Psoas muscle (tissue), 7 donors: ENCODE measurements at regions not wholly inside any gene's neighbourhood (a gene's known extent, or its start where the extent isn't known, plus 50 kb on each side); places are given as distances from the start of the nearest gene placed in this dataset.

ENCODE experiments used
- ATAC-seq, 4 donors: fragments of 200-7000 bp; cut with Tn5 transposase; one replicate each; pipeline ENCODE4 v1.9.1; 2020; ENCODE audit warnings: moderate library complexity in 3 of 4, mild to moderate bottlenecking in 2 of 4
- DNase-seq, 2 donors: peaks; one replicate each; pipeline ENCODE4 v3.0.0-alpha.2; 2020
- H3K27ac ChIP-seq: fragments of 200-600 bp; one replicate; pipeline ENCODE4 v1.8.0; 2022
- H3K27me3 ChIP-seq, 3 donors: fragments of 200-600 bp in 1 of 3; one replicate each; pipeline versions ENCODE4 v1.6.1 to v1.8.0; 2013 to 2022; ENCODE audit warnings: low read length in 2 of 3, mild to moderate bottlenecking in 2 of 3, moderate library complexity in 1 of 3; ENCODE audit not compliant: insufficient read depth in 3 of 3
- H3K36me3 ChIP-seq, 2 donors: fragments of 200-600 bp in 1 of 2; one replicate each; pipeline versions ENCODE4 v1.6.1 to v1.8.0; 2013 to 2022; ENCODE audit warnings: low read depth in 1 of 2, mild to moderate bottlenecking in 1 of 2, moderate library complexity in 1 of 2; ENCODE audit not compliant: insufficient read depth in 1 of 2
- H3K4me1 ChIP-seq: fragments of 200-600 bp; one replicate; pipeline ENCODE4 v1.8.0; 2022
- H3K4me3 ChIP-seq: fragments of 200-600 bp; one replicate; pipeline ENCODE4 v1.8.0; 2022; ENCODE audit warnings: mild to moderate bottlenecking
- H3K9me3 ChIP-seq: fragments of 200-600 bp; one replicate; pipeline ENCODE4 v1.8.0; 2022
- WGBS, 3 donors: extraction: QIAGEN DNeasy Blood & Tissue Kit; methylation state at CpG; one replicate each; pipeline versions ENCODE4 v1.1.6 to v1.1.7; 2013; 5-methylcytosine and 5-hydroxymethylcytosine counted together
- intact Hi-C, 2 donors: fragments of 100-400 bp; cut with DNase I; formaldehyde crosslinking; loops; one replicate each; pipeline versions ENCODE4 v1.11.0 to v1.14.2; 2022
- TF ChIP-seq, protein P1 (sequence below): fragments of 200-600 bp; IDR thresholded peaks from one replicate; pipeline ENCODE4 v1.8.0; 2022; ENCODE audit warnings: antibody characterized with exemption
- donor health status: healthy with polysubstance abuse.
- donor health status: DM: no; HTN: no; CAD: no; lungs with moderate emphysema.
- donor health status: Bipolar disorder and iron deficiency.
- donor health status: healthy.
- donor health status: DM: yes; HTN: yes; CAD: no.
- donor health status: DM: no; HTN: no; CAD: no.
- donor health status: DM: yes; HTN: yes; CAD: no.

DNA sequence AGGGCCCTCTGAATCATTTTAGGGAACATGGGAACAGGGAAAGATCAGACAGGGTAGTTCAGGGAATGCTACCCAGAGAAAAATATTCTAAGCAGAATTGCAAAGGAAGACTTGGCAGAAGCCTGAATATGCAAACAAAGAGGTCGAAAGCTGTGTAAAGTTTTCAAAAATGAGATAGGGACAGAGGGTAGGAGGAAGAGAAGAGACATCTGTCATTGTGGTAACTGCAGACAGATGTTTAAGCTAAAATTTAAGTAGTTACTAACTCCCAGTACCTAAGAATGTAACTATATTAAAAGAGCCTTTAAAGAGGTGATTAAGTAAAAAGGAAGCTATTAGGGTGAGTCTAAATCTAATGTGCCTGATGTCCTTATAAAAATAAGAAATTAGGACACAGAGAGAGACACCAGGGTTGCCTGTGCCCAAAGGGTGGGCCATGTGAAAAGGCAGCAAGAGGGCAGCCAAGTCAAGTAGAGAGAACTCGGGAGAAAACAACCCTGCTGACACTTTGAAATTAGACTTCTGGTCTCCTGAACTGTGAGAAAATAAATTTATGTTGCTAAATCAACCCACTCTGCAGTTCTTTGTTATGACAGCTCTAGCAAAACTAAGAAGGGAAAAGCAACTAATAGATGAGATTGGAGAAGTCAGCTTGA is 1647.4 kb upstream of the C9orf72 start:
- WGBS, 3 donors: 25 to 41% (median 30%) methylated on average over 2 of the region's 2 CpGs
- H3K4me1 ChIP-seq: no peaks in the 10 kb centered on the region
- no peaks in the 10 kb centered on the region for H3K36me3 ChIP-seq
- intact Hi-C loops: no loop called here
- TF ChIP-seq, protein P1, sequence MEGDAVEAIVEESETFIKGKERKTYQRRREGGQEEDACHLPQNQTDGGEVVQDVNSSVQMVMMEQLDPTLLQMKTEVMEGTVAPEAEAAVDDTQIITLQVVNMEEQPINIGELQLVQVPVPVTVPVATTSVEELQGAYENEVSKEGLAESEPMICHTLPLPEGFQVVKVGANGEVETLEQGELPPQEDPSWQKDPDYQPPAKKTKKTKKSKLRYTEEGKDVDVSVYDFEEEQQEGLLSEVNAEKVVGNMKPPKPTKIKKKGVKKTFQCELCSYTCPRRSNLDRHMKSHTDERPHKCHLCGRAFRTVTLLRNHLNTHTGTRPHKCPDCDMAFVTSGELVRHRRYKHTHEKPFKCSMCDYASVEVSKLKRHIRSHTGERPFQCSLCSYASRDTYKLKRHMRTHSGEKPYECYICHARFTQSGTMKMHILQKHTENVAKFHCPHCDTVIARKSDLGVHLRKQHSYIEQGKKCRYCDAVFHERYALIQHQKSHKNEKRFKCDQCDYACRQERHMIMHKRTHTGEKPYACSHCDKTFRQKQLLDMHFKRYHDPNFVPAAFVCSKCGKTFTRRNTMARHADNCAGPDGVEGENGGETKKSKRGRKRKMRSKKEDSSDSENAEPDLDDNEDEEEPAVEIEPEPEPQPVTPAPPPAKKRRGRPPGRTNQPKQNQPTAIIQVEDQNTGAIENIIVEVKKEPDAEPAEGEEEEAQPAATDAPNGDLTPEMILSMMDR: no peak
- no peak overlapping the region for H3K27ac ChIP-seq
- H3K4me3 ChIP-seq: no peak overlapping the region
- ATAC-seq (no peak), DNase-seq (no peak)
- no peaks in the 10 kb centered on the region for H3K9me3 ChIP-seq
- H3K27me3 ChIP-seq: peaks cover 0 to 5% (median 0%) of the 10 kb centered on the region in 3 donors

DNA sequence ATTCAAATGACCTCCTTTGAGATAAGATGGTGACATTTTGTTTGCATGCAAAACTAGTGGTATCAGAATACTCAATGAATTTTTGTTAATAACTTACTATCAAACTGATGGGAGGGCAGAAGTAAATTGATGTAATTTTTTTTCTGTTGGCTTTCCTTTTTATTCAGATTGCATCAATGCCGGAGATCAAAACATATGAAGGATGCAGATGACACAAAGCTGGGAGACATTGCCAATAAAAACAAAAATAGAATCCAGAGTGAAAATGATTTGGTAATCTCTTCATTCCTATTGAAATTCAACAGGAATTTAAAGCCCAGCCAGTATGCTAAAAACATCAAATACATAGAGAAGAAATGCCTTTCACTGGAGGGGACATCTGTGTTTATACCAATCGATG is 1655.3 kb upstream of the C9orf72 start:
- WGBS, 3 donors: 70 to 84% (median 80%) methylated on average over 2 of the region's 2 CpGs
- no peaks in the 10 kb centered on the region for H3K27me3 ChIP-seq
- intact Hi-C loops: no loop called here
- no peaks in the 10 kb centered on the region for H3K4me1 ChIP-seq
- TF ChIP-seq, protein P1: no peak
- ATAC-seq (no peak), DNase-seq (no peak)
- no peaks in the 10 kb centered on the region for H3K9me3 ChIP-seq
- no peak overlapping the region for H3K4me3 ChIP-seq
- H3K27ac ChIP-seq: no peak overlapping the region
- no peaks in the 10 kb centered on the region for H3K36me3 ChIP-seq

DNA sequence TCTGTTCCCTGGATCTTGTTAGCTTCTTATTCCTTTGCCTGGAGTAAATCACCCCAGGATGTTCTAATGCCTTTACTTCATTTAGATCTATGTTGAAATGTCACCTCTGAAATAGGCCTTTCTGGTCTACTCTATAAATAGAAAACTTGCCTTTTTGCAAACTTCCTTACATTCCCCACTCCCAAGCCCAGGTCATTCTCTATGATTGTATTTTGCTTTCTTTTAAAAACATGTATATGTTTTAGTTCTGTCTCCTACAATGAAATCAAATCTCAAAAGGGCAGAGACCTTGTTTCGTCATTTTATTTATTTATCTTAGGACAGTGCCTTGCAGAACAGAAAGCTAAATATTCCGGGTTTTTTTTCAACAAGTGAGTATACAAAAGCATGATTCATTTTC is 1657.7 kb upstream of the C9orf72 start:
- Histone ChIP-seq H3K36me3 (no peaks in the 10 kb centered on the region), H3K27ac (no peak overlapping the region), H3K27me3 (no peaks in the 10 kb centered on the region), H3K9me3 (no peaks in the 10 kb centered on the region), H3K4me1 (no peaks in the 10 kb centered on the region), H3K4me3 (no peak overlapping the region)
- no peak for DNase-seq
- intact Hi-C loops: no loop called here
- ATAC-seq: no peak
- TF ChIP-seq, protein P1: no peak
- WGBS, 3 donors: 53 to 86% (median 82%) methylated on average over 2 of the region's 2 CpGs

DNA sequence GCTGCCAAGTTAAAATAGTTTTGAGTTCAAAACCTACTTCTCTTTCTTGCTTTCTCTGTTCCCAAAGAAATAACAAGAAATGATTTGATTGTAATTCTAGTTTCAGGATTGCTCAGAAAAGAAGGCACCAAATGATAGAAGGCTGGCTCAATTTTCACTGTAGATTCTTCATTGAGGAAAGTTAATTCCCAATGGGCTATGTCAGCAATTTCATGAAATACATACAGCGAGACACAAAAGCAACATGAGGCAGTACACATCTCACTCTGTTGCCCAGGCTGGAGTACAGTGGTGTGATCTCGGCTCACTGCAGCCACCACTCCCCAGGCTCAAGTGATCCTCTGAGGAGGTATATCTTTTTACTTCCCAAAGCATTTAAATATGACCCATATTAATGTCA is 1659.9 kb upstream of the C9orf72 start:
- intact Hi-C loops: no loop called here

More for the DNA sequence above, 1659.9 kb upstream of the C9orf72 start:
- Histone ChIP-seq H3K4me3 (no peak overlapping the region), H3K27ac (no peak overlapping the region), H3K9me3 (no peaks in the 10 kb centered on the region), H3K4me1 (no peaks in the 10 kb centered on the region), H3K27me3 (no peaks in the 10 kb centered on the region), H3K36me3 (no peaks in the 10 kb centered on the region)
- DNase-seq (no peak), ATAC-seq (no peak)
- WGBS, 3 donors: 74 to 82% (median 77%) methylated on average over 2 of the region's 2 CpGs
- TF ChIP-seq, protein P1: no peak
